HG03175 (cell line): ENCODE measurements at regions not wholly inside any gene's neighbourhood (a gene's known extent, or its start where the extent isn't known, plus 50 kb on each side); places are given as distances from the start of the nearest gene placed in this dataset.

Experiments used
- ATAC-seq: cut with Tn5 transposase; IDR thresholded peaks from one replicate; pipeline ENCODE4 v1.9.1; 2021; ENCODE audit warnings: mild to moderate bottlenecking, moderate library complexity; ENCODE audit not compliant: unreplicated experiment

DNA sequence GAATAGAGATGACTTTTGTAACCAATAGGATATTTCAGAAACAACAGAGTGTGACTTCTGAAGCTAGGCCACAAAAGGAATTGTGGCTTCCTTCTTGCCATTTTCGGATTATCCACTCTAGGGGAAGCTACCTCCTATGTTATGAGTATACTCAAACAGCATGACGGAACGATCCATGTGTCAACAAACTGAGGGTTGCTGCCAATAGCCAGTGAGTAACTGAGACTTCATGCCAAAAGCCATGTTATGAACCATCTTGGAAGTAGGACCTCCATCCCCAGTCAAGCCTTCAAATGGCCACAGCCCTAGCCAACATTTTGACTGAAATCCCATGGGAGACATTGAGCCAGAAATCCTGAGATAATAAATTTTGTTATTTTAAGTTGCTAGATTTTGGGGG lies 69.0 kb upstream of the IL6 start:
- ATAC-seq, result no peak

DNA sequence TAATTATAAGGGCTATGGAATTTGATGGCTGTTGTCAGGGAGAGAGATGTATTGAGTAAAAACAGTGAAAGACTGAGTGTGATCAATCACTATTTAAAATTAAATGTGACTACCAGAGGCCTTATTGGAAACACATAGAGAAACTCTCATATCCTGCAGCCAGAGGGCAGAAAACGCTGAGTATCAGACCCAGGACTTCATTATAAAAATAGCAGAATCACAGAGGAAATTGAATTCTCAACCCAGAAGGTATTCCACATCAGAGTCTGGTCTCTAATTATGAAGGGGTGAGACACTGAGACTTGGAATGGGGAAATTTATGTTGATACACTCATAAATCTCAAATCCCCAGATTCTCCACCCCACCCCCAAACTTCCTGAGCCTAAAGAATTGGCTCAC lies 69.5 kb upstream of the IL6 start:
- no peak for ATAC-seq

DNA sequence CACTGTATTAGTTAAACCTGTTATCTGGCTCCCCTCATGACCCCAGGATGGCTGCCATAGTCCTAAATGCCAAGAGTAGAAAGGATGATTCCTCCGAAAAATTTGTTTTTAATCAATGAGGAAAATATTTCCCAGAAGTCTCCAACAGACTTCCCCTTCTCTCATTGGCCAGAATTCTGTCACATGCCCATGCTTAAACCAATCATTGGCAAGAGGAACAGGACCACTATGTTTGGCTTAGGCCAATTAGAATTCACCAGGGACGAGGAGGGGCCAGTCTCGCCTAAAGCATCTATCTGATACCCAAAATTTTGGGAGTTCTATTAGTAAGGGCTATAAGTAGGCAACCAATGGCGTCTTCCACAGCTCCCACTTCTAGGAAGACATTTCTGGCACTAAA lies 71.2 kb upstream of the IL6 start:
- no peak for ATAC-seq

DNA sequence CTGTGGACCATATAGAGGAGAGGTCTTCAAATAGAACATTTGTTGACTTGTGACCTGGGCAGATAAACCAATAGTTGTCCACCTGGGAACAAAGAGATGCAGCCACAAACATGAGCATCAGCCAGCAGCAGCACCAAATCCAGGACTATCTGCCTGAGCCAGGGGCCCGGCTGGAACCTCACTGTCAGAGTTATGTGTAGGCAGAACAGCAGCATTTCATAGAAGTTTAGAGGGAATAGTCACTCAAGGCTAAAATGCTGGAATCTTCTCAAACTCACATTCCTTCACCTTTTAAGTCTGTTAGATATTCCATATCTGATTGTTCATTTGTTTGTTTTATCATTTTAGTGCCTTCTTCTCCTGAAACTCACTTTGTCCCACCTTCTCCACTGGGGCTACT lies 72.2 kb upstream of the IL6 start:
- no peak for ATAC-seq

DNA sequence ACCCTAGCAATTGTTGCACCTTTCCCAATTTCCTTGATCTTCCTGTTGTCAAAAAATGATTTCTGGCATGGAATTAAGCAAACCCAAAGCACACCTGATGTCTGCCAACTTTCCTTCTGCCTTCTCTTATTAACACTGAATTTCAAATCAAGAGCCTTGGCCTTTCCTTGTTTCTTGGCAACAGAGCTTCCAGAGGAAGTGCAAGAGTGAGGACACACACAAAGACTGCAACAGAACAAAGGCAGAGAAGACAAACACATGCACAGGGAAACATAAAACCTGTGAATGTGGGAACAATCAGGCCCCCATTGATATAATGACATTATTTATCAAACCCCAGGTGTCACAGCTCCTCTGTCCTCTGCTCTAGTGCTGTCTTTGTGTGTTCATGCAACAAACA lies 73.0 kb upstream of the IL6 start:
- ATAC-seq, result no peak

DNA sequence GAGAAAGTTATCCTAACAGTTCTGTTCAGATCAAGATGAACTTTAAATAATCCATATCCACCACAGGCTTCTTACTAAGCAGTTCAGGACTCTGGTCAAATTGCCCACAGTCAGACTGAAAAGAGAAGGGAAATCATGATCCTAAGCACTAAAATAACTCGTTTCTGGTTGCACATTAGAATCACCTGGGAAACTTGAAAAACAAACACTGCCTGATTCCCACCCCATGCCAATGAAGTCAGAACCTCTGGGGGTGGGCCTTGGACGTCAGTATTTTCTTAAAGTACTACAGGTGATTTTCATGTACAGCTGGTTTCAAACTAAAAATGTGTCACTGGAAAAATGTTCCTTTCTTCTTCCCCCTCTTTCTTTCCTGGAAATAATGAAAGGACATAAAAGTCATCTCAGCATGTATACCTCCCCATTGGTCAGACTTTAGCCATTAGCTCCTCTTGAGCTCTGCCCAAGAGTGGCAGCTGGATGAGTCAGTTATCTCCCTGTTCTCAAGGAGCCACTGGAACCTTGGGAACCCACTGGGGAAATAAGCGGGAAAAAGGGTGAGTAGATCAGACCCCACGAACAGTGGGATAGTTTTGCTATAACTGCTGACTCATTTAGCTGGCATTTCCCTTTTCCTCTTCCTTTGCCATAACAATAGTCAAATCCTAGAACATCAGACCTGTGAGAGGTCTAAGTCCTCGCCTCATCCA lies 75.3 kb upstream of the IL6 start:
- no peak for ATAC-seq

DNA sequence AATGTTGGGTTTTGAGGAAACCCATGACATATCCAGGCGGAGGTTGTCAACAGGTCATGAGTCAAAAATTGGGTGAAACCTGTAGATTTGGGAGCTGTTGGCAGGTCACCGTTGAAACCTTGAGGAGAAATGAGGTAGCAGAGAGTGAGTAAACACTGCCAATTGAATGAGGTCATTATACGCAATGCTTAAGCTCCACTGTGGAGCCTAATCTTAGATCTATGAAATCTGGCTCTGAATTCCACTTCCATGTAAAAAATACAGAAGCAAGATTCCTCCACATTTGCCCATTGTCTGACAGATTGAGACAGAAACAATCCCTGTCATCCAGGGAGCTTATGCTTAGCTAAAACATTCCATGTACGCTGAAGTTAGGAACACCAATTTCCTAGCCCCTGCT lies 76.0 kb upstream of the IL6 start:
- no peak for ATAC-seq

DNA sequence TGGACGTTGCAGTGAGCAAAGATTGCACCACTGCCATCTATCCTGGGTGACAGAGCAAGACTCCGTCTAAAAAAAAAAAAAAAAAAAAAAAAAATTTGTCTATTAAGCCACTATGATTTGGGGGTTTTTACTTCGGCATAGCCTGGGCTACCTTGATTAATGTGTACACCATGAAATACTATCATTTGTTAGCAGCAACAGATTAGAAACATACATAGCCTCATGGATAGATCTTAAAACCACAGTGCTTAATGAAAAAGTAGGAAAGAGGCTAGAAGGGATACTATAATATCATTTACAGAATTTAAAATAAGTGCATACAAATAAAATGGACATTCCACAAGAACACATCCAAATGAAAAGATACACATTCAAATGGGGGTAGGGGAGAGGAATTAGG lies 77.3 kb upstream of the IL6 start:
- ATAC-seq, result no peak

DNA sequence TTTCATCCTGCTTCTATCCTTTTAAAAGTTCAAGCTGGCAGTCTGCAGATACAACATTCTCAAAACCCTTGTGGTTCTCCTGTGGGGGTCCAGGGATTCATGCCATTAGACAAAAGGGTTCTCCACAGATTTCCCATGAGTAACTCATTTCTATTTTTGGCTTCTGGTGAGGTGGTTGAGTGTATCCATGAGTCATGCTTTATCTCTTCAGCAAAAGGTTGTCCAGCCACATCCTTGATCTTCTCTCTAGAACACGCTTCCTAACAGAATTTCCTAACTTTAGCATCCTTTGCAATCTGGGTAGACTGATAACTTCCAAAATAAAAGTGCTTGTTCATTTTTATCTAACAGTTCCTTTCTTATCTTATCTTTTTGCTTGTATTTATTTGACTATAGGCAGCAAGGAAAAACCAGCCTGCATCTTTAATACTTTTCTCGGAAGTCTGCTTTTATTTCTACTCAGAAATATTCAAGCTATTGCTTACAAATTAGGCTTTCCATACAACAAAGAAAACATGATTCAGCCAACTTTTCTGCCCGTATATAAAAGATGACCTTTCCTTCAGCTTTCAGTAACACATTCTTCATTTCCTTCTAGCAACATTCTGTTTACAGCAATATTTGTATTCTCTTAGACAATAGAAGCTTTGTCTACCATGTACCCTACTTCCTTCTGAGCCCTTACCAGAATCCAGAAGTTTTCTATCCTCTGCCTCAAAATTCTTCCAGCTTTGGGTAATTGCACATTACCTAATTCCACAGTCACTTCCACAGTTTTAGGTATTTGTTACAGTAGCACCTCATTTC lies 79.3 kb upstream of the IL6 start:
- no peak for ATAC-seq

DNA sequence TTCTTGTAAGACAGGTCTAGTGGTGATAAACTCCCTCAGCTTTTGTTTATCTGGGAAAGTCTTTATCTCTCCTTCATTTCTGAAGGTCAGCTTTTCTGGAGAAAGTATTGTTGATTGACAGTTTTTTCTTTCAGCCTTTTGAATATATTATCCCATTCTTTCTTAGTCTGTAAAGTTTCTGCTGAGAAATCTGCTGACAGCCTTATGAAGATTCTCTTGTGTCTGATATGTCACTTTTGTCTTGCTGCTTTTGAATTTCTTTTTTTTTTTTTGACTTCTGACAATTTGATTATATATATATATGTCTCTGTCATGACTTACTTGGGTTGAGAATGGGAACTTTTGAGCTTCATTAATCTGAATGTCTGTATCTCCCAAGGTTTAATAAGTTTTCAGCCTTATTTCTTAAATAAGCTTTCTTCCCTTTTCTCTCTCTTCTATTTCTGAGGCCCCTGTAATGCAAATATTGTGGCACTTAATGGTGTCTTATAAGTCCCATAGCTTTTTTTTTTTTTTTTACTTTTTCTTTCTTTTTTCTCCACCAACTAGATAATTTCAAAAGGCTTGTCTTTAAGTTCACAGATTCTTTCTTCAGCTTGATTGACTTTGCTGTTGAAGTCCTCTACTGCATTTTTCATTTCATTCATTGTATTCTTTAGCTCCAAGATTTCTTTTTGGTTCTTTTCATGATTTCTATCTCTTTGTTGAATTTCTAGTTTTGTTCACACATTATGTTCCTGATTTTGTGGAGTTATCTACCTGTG lies 81.4 kb upstream of the IL6 start:
- no peak for ATAC-seq

DNA sequence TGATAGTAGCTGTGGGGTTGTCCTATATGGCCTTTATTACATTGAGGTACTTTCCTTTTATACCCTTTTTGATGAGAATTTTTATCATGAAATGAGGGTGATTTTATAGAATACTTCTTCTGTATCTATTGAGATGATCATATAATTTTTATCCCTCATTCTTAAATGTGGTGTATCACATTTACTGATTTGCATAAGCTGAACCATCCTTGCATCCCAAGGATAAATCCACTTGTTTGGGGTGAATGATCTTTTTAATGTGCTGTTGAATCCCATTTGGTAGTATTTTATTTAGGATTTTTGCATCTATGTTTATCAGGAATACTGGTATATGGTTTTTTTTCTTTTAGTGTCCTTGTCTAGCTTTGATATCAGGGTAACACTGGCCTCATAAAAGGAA lies 84.5 kb upstream of the IL6 start:
- no peak for ATAC-seq

DNA sequence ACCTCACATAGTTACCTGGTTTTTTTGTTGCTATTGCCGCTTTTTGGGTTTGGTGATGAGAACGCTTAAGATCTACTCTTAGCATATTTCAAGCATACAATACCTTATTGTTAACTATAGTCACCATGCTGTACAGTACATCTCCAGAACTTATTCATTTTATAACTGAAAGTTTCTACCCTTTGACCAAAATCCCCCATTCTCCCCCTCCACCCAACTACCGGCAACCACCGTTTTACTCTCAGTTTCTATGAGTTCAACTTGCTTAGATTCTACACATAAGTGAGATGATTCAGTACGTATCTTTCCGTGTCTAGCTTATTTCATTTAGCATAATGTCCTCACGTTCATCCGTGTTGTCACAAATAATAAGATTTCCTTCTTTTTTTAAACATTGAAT lies 86.7 kb upstream of the IL6 start:
- ATAC-seq, result peak; percentile 93

DNA sequence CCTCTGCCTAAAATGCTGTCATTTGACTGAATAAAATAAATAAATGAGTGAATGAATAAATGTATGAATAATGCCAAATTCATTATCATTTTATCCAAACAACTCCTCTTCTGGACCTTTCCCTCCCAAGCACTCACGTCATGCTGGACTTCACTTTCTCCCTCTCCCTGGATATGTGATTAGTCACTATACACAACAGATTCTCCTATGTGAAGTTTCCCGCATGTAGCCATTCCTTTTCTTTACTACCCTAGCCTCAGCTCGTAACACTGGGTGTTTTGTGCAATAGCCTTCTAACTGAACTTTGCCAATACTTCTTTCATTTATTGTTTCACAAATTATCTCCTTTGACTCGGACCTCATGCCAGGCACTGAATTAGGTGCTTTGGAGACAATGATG lies 87.6 kb upstream of the IL6 start:
- no peak for ATAC-seq

DNA sequence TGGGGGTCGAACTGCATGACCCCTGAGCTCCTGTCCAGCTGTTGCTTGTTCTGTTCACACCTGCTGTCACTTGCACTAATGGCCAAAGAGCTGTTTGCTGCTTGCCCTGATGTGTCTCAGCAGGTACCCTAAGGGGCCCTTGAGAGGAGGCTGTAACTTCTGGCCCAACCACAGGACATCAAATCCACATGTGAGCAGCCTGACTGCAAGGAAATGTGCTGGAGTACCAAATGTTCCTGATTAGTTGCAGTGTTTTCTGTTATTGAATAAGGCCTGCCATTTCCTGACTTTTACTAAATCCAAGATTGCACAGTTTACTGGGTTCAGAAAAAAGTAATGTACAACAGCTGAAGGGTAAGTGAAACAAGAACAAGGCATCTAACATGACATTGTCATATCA lies 91.7 kb upstream of the IL6 start:
- ATAC-seq, result no peak

DNA sequence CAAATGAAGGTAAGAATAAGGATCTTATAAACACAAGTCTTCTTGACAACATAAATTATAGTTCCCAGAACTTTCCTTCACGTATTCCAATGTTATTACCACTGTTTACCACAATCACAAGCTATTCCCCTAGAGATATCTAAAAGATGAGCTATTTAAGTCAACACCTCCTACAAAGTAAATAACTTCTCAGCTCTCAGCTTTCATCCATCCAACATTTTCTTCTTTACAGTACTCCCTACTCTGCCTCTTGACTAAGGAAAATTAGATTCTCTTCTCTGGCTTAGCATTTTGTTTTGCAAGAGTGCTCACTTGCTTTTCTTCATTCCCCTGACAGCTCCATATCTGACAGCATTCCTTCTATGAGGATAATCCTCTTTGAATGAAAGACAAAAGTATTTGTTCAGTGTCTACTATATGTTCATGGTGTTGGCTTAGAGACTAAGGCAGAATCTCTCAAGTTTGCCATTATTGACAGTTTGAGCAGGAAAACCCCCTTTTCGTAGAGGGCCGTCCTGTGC lies 93.0 kb upstream of the IL6 start:
- ATAC-seq, result no peak

DNA sequence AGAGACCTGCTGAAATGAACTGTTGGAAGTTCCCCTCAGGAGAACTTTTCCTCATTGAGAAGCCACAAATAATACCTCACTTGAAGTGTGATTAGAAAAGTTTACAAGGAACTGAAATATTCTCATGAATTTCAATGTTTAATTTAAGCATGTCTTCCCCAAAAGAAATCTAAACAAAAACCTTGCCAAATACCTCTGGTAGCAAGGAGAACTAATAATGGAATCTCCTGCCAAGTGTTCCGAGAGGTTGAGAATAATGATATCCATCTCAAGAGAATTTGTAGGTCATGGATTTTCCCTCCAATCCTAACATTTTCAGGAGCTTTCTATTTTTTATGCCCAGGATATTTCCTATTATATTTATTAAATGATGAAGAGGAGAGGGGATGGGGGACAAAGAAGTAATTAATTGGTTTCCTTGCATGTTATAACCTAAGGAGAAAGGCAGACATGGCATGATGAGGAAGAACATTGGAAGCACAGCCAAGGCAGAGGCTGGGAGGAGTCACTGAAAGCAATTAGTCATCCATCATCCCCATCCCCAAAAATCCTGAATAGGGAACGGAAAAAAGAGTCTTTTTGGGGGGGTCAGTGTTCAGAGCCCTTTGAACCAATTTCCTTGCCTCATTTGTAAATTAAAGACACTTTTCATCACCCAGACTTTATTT lies 93.6 kb upstream of the IL6 start:
- ATAC-seq, result no peak

DNA sequence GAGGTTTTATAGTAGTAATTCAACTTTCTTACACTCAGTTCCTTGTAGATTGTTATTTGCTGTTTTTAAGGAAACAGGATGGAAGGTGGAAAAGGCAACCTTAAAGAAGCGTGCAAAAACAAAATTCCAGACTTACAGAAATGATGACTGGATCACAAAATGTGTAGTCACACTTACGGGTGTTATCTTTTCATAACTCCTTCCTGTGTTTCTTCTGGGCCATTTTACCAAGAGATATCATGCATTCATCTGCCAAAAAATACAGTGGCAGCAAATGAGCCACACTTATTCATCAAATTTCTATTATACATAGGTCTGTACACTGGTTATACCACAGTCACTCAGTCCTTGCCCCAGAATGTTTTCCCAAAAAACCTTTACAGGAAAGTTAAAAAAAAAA lies 94.3 kb upstream of the IL6 start:
- ATAC-seq, result no peak

DNA sequence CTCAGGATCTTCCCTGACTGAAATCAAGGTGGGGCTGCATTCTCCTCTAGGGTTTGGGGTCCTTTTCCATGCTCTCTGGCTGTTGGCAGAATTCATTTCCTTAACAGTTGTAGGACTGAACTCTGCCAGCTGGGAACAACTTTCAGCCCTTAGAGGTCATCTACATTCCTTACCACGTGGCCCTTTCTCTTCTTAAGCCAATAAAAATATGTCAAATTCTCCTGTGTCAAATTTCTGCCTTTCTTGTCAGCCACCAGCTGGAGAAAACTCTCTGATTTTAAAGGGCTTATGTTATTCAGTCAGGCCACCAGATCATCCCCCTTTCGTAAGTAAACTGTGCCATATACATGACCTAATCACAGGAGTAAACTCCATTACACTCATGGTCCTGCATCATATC lies 95.3 kb upstream of the IL6 start:
- no peak for ATAC-seq

DNA sequence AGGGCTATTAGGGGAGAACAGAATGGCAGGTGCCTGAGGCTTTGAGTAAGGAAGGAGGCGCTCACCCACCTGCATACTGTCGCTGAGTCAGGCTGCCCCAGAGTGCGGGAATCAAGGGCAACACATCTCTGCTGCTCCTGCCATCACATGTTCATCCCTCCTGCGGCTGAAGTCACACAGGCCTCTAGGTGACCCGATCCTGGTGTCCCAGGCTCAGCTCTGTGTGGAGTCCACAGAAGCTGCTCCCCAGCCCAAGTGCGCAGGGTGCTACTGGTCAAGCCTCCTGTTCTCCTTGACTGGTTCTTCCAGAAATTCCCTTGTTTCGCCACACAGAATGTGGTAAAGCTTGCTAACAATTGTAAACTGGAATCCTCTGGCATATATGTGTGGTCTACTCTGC lies 96.9 kb upstream of the IL6 start:
- no peak for ATAC-seq

DNA sequence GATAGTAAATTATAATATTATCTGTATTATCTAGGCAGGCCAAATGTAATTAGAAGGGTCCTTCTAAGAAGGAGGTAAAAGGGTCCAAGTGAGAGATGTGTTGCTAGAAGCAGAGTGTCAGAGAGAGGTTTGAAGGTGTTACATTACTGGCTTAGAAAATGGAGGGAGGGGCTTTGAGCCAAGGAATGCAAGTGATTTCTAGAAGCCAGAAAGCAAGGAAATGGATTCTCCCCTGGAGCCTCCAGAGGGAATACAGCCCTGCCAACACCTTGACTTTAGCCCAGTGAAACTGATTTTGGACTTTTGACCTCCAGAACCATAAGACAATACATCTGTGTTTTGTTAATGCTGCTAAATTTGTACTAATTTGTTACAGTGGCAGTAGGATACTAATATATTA lies 97.9 kb upstream of the IL6 start:
- ATAC-seq, result no peak

DNA sequence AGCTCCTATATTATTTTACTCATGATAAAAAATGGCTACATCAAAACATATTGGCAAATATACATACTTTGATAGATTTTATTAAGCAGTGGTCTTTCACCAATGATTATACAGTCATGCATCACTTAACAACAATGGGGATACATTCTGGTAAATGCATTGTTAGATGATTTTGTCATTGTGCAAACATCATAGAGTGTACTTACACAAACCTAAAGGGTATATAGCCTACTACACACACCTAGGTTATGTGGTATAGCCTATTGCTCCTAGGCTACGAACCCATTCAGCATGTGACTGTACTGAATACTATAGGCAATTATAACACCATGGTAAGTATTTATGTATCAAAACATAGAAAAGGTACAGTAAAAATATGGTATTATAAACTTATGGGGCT lies 98.9 kb upstream of the IL6 start:
- no peak for ATAC-seq
